ENCODE measurements at regions not wholly inside any gene's neighbourhood (a gene's known extent, or its start where the extent isn't known, plus 50 kb on each side); places are given as distances from the start of the nearest gene placed in this dataset.

DNA sequence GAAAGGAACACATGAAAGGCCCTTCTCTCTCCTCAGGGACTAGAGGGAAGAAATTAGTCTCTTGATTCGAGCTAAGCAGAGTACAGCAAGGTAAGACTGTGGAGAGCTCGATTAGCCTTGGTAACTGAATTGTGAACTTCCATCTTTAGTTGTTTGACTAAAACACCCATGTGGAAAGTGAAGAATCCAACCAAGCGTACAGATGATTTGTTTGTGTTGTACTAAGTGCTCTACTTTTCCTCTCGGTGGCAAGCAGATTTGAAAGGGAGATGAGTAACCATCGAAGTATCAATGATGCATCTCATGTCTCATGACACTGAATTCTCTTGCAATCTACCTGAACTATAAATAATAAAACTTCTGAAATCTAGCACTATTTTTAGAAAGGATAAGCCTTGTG, 80.7 kb downstream of the FZD1 start:
- H3K9me3 ChIP-seq (ENCODE audit: low read length) = no peaks in the 10 kb centered on the region
- H3K4me2 ChIP-seq (ENCODE audit: low read depth, low read length) = no peak overlapping the region
- H3K27ac ChIP-seq (ENCODE audit: extremely low read length, insufficient read depth, low read length) = no peak overlapping the region
- no peak for ATAC-seq
- in situ Hi-C loops (cut with HindIII; ENCODE audit: extremely low pct_ligation_motif_present, low pct_unique_long_range_greater_than_20kb) (no loop called here), intact Hi-C loops (cut with micrococcal nuclease; ENCODE audit: unreplicated experiment) (no loop called here)
- H3K27me3 ChIP-seq (ENCODE audit: control insufficient read depth in 1 of 2, insufficient read depth in 2 of 2, low read length in 2 of 2) = 0 out of 5 replicates have a peak, but pooled peaks cover 0 to 4% of the 10 kb centered on the region in 2 experiments
- H2AFZ ChIP-seq (ENCODE audit: low read length) = no peak overlapping the region
- DNase-seq (ENCODE audit: low spot score) = no peak
- no peaks in the 10 kb centered on the region for H3K4me1 ChIP-seq (ENCODE audit: insufficient read depth, low read length)
- no peak overlapping the region for H3K4me3 ChIP-seq (replicated peaks in 1 of 3; ENCODE audit: insufficient read depth in 1 of 3, low read depth in 2 of 3, low read length in 3 of 3)
- no peak for FAIRE-seq
- no peaks in the 10 kb centered on the region for H3K79me2 ChIP-seq (ENCODE audit: insufficient read depth, low read length)
- H3K9ac ChIP-seq (ENCODE audit: insufficient read depth, low read depth, low read length) = no peak overlapping the region
- no peaks in the 10 kb centered on the region for H4K20me1 ChIP-seq (ENCODE audit: insufficient read depth, low read length)
- POLR2A ChIA-PET = no interaction called here
- BruUV-seq (replicated peaks) = no TSS peak
- no peaks in the 10 kb centered on the region for H3K36me3 ChIP-seq (replicated peaks in 1 of 2; ENCODE audit: control insufficient read depth in 1 of 2, insufficient read depth in 2 of 2, low read length in 2 of 2)
- TF ChIP-seq ZBTB40 (IDR thresholded peaks at IDR 0.05) (no peak), ZBTB40 (CRISPR knock-in tag; IDR thresholded peaks at IDR 0.05) (no peak), KDM2A (CRISPR knock-in tag; IDR thresholded peaks at IDR 0.05; ENCODE audit: borderline replicate concordance, low read depth) (no peak), LCORL (IDR thresholded peaks at IDR 0.05) (no peak), LCORL (CRISPR knock-in tag; IDR thresholded peaks at IDR 0.05) (no peak), ZNF512B (CRISPR knock-in tag; IDR thresholded peaks at IDR 0.05; ENCODE audit: borderline replicate concordance) (no peak), ADNP (CRISPR knock-in tag; IDR thresholded peaks at IDR 0.05) (no peak)
- TF ChIP-seq, protein P1, sequence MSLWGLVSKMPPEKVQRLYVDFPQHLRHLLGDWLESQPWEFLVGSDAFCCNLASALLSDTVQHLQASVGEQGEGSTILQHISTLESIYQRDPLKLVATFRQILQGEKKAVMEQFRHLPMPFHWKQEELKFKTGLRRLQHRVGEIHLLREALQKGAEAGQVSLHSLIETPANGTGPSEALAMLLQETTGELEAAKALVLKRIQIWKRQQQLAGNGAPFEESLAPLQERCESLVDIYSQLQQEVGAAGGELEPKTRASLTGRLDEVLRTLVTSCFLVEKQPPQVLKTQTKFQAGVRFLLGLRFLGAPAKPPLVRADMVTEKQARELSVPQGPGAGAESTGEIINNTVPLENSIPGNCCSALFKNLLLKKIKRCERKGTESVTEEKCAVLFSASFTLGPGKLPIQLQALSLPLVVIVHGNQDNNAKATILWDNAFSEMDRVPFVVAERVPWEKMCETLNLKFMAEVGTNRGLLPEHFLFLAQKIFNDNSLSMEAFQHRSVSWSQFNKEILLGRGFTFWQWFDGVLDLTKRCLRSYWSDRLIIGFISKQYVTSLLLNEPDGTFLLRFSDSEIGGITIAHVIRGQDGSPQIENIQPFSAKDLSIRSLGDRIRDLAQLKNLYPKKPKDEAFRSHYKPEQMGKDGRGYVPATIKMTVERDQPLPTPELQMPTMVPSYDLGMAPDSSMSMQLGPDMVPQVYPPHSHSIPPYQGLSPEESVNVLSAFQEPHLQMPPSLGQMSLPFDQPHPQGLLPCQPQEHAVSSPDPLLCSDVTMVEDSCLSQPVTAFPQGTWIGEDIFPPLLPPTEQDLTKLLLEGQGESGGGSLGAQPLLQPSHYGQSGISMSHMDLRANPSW (CRISPR knock-in tag; IDR thresholded peaks at IDR 0.05; ENCODE audit: borderline replicate concordance) = no peak
- CTCF ChIA-PET (ENCODE audit: low intra/inter-chr PET ratio, low total read pairs) = no interaction called here
- 2% methylated on average over 5 of the region's 5 CpGs for WGBS (ENCODE audit: low lambda C conversion rate)

Data from HepG2 (cell line).